ENCODE measurements at regions not wholly inside any gene's neighbourhood (a gene's known extent, or its start where the extent isn't known, plus 50 kb on each side); places are given as distances from the start of the nearest gene placed in this dataset.
"Not testable (repeated sequence)": the region's sequence is repeated elsewhere in the genome, so short reads cannot be mapped to it uniquely, and the experiment has no call there.

- no peak for DNase-seq
Observed at GRCh38 chr18:1435487-1435886, 530.8 kb downstream of the ADCYAP1 start.

GRCh38 chr18:1436199-1436598 lies 531.5 kb downstream of the ADCYAP1 start:
- no peak for DNase-seq

DNA sequence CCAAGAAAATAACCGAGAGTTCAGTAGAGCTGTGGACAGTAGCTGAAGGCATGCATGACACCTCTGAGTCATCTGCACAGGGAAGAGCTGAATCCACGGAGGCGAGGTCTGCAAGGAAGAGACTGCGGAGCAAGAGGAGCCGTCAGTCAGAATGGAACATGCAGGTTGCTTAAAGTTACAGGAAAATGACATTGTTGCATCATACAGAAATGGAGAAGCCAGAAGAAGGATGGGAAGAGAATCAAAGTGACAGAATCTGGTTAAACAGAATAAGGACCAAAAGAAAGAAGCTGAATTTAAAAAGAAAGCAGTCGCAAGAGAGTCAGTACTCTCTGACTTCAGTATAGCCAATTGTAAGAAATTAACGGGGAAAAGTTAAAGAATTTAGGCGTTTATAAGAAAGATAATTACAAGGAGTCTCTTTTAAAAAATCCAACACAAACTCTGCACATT lies 533.8 kb downstream of the ADCYAP1 start:
- no peak for DNase-seq

- no peak for DNase-seq
Observed at GRCh38 chr18:1438967-1439366, 534.3 kb downstream of the ADCYAP1 start.

GRCh38 chr18:1444062-1444461 lies 539.4 kb downstream of the ADCYAP1 start:
- not testable (repeated sequence) for DNase-seq

GRCh38 chr18:1446765-1447164 lies 542.1 kb downstream of the ADCYAP1 start:
- no peak for DNase-seq

DNA sequence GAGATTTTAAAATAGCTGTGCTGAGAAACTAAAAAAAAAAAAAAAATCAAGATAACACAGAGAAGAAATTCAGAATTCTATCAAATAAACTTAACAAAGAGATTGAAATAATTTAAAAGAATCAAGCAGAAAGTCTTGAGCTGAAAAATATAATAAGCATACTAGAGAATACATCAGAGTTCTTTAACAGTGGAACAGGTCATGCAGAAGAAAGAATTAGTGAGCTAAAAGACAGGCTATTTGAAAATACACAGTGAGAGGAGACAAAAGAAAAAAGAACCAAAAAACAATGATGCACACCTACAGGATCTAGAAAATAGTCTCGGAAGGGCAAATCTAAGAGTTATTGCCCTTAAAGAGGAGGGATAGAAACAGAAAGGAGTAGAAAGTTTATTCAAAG lies 548.1 kb downstream of the ADCYAP1 start:
- no peak for DNase-seq

DNA sequence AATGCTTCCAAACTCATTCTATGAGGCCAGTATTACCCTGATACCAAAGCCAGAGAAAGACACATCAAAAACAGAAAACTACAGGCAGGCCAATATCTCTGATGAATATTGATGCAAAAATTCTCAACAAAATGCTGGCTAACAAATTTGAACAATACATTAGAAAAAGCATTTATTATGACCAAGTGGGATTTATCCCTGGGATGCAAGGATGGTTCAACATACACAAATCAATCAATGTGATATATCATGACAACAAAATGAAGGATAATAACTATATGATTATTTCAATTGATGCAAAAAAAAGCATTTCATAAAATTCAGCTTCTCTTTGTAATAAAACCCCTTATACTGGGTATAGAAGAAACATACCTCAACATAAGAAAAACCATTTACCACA lies 550.9 kb downstream of the ADCYAP1 start:
- DNase-seq, result no peak

DNA sequence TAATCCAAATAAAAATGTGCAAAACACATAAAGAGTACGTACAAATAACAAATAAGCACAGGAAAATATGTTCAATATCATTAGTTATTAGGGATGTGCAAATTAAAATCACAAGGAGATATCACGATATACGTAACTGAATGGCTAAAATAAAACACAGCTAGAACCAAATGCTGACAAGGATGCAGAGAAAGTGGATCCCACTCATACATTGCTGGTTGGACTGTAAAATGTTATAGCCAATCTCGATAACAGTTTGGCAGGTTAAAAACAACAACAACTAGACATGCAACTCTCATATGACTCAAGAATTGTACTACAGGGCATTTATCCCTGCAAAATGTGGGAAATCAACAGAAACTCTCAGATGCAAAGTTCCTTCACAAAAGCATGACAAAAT lies 553.9 kb downstream of the ADCYAP1 start:
- no peak for DNase-seq

- no peak for DNase-seq
Observed at GRCh38 chr18:1463981-1464380, 559.3 kb downstream of the ADCYAP1 start.

- no peak for DNase-seq
Observed at GRCh38 chr18:1464444-1465217, 560.0 kb downstream of the ADCYAP1 start.

- DNase-seq, result no peak
Observed at GRCh38 chr18:1466035-1466434, 561.4 kb downstream of the ADCYAP1 start.

- no peak for DNase-seq
Observed at GRCh38 chr18:1467461-1467964, 562.8 kb downstream of the ADCYAP1 start.

DNA sequence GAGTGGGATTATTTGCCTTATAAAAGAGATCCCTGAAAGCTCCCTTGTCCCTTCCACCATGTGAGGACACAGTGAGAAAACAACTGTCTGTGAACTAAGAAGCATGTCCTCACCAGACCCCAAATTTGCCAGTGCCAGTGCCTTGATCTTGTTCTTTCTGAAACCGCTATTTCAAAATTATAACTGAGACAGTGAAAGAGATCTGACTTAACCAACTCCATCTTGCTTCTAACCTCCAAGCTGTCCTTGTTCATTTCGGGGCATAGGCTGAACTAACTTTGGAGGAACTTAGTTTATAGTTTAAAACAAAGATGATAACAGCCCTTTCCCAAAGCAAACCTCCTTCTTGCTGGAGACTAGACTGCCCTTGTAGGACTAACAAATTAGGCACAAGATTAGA lies 563.9 kb downstream of the ADCYAP1 start:
- DNase-seq, result no peak

DNA sequence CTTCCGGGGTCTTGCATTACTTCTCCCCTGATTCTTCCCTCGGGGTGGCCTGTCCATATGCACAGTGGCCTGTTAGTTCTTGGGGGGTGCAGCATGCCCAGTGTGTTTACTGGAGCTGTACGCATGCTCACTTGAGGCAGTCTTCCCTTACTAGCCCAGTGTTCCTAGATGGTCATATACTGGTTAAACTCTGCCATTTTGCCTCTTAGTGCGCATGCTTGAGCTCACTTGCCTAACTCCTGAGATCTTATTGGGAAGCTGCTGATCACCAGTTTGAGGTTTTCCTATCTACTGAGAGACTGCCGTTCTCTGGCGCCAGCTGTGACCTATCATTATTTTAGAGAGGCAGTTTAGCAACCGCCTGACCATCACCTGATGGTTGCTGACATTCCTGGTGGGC lies 571.2 kb downstream of the ADCYAP1 start:
- no peak for DNase-seq

- DNase-seq, result no peak
Observed at GRCh38 chr18:1480309-1480708, 575.6 kb downstream of the ADCYAP1 start.

- DNase-seq, result no peak
Observed at GRCh38 chr18:1481577-1481976, 576.9 kb downstream of the ADCYAP1 start.

DNA sequence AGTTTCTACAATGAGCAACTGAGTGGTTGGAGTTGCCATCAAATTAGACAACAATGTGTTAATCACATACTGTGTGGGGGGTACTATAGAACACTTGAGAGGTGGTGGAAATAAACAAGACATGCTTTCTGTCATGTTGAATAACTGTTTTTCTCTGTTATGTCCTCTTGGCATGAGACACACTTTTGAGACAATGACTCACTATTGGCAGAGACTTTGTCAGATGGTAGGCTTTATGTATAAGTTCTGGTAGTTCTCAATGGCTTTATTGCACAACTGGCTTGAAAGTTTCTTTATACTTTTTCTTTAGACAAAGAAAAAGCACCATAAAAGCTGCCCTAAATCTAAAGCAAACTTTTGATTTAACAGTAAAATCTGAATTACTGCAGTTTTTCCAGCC lies 578.7 kb downstream of the ADCYAP1 start:
- no peak for DNase-seq

GRCh38 chr18:1487457-1487856 lies 582.8 kb downstream of the ADCYAP1 start:
- DNase-seq, result no peak

- DNase-seq, result no peak
Observed at GRCh38 chr18:1488394-1488793, 583.7 kb downstream of the ADCYAP1 start.

DNA sequence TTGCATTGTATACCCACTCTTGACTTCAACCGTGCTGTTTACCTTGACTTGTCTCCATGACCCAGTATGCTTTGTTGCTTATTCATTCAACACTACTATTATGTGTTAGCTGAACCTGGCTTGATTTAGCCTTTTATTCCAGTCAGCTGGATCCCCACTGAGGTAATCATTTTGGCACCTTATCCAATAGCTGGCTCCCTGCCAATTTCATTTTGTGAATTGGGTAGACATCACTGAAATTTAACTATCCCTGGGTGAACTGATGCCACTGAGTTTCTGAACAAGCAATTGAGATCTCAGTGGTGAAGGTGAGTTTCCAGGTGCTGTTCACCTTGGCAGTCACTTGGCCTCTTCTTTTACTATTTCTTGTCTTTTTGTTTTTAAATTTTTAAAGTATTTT lies 584.3 kb downstream of the ADCYAP1 start:
- DNase-seq, result no peak

- no peak for DNase-seq
Observed at GRCh38 chr18:1495387-1495786, 590.7 kb downstream of the ADCYAP1 start.

DNA sequence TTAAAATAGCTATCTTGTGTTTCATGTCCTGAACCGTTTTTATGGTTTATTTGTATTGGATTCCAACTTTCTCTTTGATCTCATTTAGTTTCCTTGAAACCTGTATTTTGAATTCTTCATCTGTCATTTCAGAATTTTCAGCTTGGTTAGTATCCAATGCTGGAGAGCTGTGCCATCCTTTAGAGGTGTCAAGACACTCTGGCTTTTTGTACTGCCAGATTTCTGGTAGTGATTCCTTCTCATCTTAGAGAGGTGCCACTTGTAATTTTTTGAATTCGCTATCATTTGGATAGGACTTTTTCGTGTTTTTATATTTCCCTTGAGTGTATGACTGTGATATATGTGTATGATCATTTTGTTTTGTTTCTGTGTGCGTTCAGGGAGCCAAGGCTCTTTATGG lies 591.4 kb downstream of the ADCYAP1 start:
- no peak for DNase-seq

DNA sequence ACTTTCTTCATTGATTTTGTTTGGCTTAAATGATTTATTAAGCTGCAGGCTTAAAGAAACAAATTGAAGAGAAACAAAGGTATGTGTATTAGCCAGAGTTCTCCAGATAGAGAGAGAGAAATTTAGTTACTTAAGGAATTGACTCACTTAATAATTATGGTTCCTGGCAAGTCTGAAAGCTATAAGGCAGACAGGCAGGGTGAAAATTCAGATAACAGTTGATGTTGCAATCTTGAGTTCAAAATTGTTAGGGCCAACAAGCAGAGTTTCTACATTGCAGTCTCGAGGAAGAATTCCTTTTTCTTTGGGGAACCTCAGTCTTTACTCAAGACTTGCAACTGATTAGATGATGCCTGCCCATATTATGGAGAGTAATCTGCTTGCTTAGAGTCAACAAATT lies 593.5 kb downstream of the ADCYAP1 start:
- DNase-seq, result no peak

DNA sequence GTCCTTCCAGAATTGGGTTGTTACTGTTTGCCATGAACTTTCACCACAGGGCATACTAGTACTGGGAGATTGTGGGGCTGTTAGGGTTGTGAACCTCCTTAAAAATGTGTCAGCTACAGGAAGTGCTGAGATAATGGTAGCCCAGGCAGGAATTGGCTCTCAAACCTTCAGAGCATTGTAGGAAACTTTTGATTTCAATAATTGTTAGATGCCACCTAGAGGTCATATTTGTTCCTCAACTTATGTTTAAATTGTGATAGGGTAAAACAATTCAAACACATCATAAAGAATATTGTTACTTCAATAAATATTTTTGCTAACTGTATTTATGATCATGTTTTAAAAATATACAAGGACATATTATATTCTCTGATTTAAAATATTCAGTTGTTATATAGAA lies 594.6 kb downstream of the ADCYAP1 start:
- no peak for DNase-seq

Measured in inflammatory macrophage treated with lipopolysaccharide for 4 hours (primary cell).